CD4-positive, alpha-beta T cell treated with Interleukin-15 for 1 hour (primary cell): ENCODE measurements at regions not wholly inside any gene's neighbourhood (a gene's known extent, or its start where the extent isn't known, plus 50 kb on each side); places are given as distances from the start of the nearest gene placed in this dataset.

ENCODE experiments used
- DNase-seq: peaks from one replicate; pipeline ENCODE4 v3.0.0-alpha.2; 2020

DNA sequence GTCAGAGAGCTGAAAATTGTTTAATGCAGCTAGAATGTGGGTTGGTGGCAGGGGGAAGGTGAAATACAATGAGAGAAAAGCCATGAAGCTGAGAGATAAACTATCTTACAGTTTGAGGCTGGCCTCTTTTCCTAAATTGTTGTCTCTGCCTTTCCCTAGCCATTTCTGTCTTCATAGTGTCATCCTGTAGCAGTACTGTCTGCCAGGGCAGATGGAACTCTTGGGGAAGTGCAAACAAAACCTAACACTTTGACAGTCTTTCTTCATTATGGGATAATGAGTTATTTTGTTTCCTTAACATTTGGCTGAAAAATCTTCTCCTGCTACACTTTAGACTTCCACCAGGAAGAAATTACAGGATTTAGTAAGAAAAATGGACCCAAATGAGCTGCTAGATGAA lies 197.8 kb upstream of the ARX start:
- no peak for DNase-seq

DNA sequence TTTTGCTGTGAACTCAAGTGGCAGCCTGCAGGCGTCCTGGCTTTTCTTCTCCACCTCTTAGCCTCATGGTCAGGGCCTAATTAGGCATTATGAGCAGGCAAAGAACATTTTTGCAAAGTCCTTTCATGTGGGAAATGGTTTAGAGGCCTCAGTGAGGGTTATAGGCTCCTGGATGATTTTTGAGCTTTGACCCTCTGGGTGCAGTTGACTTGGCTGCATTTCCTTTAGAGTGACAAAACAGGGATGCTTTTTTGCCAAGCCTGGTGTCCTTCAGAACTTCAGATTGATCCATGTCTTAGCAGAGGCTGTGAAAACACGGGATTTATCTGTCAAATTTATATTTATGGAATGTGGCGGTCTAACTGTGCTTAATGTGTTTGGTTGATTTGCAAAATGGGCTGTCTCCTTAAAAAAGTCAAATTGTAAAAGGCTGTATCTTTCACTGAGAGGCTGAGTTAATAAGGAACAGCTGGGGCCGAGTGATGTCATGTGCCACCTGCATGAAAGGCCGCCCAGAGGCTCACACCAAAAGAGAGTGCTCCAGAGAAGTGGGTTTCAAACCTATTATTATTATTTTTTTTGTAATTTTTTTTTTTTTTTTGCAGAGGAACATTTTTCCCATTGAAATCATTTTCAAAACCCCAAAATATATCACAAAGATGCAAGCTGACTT lies 192.2 kb upstream of the ARX start:
- DNase-seq: no peak

DNA sequence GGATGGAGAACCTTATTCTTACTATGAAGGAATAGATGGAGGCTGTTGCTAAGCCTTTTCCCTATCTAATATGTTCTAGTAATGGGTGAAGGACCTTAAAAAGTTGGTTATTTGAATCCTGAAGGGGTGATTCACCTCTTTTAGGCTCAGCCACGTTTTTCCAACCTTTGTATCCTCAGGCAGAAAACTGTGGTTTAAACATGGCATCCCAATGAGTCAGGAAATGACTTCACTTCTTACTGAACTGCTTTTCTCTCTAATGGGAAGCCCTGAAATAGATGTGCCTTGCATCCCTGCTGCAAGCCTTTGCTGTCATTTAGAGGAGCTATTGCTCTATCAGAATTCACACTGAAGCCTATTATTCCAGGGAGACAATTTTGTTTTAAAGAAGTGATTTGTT lies 191.0 kb upstream of the ARX start:
- DNase-seq: no peak

DNA sequence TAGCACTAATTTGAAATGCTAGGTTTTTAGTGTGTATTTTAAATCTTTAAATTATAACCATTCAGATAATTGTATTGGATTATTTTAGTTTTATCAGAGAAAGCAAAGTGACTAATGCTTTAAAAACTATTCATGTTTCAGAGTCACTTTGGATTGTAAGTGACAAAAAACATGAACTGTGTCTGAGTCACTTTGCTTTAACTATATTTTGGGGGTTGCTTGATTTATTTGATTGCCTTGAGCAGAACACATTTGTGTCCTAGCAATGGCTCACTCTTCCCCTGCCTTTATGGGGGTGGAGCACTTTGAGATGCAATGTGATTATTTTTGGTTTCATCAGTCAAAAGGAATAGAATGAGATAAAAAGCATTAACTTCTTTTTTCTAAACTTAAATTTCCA lies 188.4 kb upstream of the ARX start:
- no peak for DNase-seq

DNA sequence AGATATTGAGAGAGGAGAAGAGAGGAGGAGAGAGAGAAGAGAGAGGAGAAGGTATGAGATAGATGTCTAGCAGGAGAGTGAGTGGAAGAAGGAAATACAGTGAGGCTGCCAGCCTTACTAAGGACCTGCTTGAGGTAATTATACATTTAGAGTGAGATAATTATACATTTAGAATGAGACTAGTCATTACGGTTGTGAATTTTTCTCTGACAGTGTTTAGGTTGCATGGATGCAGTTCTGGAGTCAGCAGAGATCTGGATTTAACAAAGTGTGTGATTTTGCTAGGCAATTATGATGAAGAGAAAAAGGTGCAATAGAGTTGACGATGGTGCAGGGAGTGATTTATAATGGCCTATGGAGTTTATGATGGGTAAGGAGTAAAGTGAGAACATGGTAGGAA lies 187.1 kb upstream of the ARX start:
- no peak for DNase-seq

DNA sequence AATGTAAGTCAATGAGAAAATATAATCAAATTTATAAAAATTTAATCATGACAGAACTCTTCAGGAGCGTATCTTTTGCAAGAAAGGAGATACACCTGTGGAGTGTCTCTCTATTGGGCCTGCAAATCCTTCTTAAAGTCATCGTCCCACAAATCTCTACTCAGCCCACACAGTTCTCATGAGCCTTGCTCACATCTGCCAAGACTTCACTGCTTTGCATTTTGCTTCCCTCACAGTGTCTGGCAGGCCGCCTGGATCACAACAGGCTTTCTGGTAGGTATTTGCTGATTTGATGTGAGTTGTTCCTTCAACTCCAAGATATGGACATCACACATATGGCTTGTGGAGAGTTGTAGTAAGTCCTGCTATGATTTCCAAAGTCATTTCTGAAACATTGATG lies 183.1 kb upstream of the ARX start:
- DNase-seq: no peak

DNA sequence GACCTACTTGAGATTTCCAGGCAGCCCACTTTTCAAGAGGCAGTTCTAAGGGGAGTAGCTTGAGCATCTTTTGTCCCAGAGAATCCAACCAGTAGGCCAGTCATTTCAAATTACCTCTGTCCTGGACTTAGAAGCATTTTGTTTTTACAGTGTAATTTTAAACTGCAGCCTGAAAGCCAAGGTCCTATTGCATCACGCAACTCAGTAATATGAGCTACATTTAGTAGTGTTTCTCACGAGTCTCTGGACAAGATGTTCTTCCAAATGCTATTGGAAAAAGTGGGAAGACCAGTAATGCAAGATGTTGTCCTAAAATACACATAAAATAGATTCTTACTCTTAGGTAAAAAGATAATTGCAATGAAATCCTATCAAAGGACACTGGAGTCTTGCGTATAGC lies 182.5 kb upstream of the ARX start:
- DNase-seq: no peak

DNA sequence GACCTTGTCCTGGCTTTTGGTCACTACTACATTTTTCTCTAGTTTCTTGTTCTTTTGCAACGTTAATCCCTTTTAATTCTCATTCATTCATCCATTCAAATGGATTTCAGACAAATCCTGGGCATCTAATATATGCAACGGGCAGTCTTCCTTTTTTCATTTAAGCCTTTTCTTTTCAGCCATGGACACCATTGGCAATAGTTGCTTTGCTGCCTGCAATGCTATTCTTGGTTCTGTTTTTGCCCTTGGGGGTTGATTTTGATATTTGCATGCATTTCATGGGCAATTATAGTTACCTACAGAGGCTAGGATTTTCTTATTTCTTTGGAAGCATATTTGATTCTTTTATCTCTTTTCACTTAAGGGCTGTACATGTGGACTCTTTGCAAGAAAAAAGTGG lies 180.5 kb upstream of the ARX start:
- no peak for DNase-seq

DNA sequence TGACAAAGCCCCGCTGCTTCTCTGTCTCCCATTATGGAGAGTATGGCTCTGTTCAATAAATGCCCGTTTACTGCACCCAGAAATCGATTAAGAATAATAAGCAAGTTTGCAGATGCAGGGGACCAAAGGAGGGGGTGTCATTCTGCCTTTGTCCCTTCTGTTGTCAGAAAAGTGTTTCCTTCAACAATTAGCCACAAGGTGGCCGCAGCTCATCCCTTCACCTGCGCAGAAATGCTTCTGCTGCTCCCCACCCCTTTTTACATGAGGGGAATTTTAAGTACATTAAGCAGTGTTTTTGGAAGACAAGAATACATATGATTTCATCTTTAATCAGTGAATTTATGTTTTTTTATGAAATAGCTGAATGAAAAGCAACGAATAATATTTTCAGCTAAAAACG lies 175.6 kb upstream of the ARX start:
- no peak for DNase-seq

DNA sequence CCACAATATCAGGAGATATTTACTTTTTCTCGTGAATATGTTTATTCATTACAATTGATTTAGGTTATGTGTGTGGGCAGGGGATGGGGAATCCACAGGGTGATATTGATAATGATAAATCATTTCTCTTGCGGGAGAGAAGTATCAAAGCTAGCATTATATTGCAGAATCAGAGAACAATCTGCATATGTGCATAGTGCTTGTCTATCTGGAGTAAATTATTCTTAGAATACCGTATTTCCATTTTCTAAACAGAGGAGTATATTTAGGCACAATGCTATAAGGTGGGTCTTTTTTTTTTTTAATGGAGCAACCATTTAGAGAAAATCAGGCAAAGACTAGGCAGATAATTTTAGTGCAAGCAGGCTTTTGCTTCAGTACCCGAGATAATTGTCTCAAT lies 166.0 kb upstream of the ARX start:
- no peak for DNase-seq

DNA sequence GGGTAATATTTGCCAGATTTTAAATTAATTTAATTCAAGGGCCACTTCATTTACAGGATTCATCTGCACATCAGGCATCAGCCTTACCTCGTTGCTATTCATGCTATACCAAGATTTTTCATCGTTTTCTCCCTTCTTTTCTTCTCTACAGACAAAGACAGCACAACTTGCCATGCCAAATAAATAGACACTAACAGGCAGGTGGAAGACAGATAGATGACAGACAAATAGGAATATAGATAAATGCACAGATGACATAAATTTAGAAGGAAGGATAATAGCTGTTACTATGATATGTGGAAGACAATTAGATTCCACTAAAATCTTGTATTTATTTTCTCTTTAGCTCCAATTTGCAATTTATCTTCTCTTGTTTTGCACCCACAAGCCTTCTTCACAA lies 164.5 kb upstream of the ARX start:
- no peak for DNase-seq

DNA sequence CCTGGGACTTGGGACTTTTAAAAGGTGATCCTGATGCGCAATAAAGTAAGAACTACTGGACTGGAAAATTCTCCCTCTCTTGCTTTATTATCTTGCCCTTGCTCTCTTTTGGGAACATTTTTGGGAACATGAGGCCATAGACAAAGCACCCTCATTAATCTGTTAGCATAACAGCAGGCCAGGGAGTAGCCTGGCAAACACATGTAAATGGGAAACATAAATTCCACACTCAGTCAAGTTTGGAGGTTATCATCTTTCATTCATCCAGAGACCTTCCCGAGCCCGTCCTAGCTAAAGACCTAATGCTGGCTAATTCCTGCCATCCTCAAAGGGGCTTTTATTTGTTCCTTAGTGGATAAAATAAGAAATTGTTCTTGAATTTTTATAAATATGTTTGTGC lies 162.8 kb upstream of the ARX start:
- no peak for DNase-seq

DNA sequence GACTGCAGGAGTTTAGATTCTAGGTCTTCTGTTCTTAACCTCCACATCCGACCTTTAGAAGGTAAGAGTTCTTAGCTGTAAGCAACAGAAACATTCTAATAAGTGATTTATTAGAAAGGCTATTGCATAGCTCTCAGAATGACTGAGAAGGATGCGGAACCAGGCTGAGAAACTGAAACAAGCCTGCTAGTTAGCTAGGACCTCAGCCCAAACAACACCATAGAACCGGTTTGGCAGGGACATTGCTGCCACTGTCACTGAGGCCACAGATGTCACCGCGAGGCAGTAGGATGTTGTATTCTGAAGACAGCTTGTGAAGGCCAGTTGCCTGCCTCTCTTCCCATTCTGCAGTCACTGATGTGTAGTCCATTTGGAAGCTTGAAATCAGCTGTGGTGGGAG lies 160.0 kb upstream of the ARX start:
- DNase-seq: no peak

DNA sequence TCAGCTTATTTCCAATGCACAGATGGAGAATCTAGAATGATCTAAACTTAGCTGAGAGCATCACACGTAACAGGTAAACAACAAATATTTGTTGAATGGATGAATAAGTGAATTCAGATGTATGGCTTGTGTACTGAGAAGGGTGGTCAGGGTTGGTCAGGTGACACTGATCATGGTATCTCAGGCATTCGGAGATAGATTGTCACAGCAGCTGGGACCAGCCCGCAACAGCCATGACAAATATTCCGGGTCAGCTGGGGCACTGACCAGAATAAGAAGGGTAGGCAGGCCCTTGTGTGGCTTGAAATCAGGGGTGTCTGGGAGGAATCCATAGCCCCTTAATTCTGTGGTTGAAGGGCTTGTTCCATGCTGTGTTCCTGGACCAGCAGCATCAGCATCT lies 159.4 kb upstream of the ARX start:
- no peak for DNase-seq

DNA sequence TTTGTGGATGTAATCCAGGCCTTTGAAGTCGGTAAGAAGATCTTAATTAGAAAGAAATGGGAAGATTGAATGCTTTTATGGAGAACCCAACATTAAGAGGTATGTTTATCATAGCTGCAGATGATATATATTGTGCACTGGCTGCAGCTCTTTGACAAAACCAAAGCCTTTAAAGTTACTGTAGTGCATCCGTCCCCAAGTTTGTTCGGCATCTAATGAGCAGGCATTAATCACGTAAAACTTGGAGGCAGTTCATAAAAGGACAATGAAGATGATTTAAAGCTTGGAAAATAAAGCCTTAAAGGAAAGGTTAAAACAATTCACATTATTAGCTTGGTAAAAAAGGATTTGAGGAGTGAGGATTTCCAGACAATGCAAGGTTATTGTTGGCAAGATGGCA lies 150.8 kb upstream of the ARX start:
- DNase-seq: no peak

DNA sequence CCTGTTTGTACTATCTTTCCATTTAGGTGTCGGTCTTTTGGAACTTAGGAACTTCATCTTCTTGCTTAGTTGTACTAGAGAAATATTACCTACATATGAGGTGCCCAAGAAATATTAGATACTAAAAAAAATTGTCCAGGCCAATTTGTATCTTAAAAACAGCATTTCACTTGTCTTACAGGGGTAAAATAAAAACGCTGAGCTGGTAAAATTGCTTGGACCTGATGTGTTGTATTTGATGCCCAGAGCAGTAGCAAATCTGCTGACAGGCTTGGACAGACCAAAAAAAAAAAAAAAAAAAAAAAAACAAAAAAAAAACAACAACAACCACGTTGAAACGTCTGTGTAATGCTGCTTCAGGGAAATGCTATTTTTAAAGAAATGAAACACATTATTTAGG lies 150.4 kb upstream of the ARX start:
- DNase-seq: no peak

DNA sequence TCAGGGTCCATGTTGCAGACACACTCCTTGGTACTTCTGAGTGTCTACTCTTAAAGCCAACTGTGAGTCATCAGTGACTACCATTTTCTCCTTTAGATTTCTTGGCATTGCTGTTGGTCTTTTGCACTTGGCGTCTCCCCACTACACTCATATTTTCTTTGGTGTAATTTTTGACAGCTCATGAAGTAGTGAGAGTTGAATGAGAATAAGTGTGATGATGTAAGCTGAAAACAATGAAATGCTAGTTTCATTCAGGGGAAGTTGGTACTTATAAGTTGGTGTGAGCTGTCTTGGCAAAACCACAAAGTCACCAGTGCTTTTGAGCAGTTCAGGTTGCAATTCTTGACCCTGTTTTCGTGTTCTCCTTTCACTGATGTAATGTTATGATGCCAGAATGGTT lies 142.9 kb upstream of the ARX start:
- no peak for DNase-seq

DNA sequence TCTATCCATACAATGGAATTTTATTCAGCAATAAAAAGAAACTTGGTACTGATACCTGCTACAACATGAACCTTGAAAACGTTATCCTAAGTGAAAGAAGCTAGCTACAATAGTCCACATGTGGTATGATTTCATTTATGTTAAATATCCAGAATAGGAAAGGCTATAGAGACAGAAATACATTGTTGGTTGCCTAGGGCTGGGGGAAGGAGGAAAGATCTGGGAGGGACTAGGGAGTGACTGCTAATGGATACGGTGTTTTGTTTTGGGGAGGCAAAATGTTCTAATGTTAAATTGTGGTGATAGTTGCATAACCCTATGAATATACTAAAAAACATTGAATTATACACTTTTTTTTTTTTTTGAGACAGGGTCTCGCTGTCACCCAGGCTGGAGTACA lies 141.1 kb upstream of the ARX start:
- DNase-seq: no peak

DNA sequence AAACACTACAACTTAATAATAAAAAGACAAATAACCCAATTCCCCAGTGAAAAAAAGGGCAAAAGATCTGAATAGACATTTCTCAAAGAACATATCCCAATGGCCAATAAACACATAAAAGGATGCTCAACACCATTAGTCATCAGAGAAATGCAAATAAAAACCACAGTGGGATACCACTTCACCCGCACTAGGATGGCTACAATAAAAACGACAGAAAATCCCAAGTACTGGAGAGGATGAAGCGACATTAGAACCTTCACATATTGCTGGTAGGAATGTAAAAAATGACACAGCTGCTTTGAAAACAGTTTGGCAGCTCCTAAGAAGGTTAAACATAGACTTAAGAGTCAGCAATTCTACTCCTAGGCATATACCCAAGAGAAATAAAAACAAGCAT lies 140.6 kb upstream of the ARX start:
- no peak for DNase-seq

DNA sequence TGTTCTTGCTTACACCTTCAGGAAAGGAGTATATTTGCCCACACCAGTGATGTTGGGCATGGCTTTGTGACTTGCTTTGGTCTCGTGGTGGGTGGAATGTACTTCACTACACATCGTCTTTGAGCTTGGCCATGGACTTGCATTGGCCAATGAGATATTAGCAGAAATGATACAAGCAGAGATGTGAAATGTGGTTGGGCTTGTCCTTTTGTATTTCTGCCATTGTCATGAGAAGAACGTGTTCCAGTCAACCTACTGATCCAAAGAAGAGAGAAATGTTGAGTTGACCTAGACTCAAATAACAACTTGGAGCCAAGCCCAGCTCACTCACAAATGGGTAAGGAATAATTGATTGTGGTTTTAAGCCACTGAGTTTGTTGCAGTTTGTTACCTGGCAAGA lies 138.4 kb upstream of the ARX start:
- DNase-seq: no peak

DNA sequence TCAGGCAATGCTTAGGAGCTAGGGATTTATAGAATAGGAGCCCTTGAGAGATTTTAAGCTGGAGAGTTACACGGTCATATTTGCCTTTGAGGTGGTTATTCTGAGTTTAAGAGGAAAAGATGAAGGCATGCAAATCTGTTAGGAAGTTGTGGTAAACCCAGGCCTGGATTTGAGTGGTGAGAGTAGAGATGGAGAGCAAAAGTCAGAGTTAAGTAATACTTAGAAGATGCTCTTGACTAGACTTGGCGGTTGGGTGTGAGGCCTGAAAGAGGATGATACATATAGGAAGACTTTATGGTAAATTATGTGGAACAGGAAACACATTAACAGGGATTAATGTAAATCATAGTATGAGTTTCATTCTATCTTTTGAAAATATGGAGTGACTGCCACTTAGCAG lies 136.0 kb upstream of the ARX start:
- no peak for DNase-seq

DNA sequence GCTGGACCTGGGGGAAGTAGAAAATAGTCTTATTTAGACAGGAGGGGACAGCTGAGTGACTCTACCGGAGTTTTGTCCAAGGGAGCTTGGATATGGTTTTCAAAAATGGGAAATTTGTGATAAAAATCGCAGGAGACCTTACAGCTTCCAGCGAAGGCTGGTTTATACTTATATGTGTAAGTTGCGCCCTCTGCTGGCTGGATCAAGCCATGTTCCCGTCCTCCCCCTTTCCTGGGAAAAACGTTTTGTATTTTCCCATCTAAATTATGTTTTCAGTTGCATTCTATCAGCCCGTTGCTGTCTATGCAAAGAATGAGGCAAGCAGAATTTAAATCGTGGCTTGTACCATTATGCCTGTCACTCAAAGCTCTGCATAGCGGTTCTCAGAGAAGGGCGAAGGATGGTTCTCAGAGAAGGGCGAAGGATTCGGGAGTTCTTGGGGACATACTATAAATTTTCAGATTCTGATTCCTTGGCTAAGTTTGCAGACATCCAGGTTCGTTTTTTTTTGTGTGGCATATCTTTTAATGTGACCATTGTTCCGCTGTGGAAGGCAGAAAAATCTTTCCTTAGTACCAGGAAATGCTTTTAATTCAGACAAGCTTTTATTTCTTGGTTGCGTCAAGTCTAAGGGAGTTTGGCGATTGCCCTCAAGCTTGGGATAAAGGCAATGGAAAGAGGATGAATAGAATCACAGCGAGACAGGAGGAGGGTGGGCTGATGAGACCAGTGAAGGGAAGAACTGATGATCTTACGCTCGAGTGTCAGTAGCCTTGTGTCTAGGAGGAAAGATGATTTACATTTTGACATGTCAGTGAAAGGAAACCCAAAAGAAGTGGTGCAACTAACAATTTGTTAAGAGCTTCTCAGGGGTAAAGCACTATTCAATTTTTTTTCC lies 128.5 kb upstream of the ARX start:
- no peak for DNase-seq

DNA sequence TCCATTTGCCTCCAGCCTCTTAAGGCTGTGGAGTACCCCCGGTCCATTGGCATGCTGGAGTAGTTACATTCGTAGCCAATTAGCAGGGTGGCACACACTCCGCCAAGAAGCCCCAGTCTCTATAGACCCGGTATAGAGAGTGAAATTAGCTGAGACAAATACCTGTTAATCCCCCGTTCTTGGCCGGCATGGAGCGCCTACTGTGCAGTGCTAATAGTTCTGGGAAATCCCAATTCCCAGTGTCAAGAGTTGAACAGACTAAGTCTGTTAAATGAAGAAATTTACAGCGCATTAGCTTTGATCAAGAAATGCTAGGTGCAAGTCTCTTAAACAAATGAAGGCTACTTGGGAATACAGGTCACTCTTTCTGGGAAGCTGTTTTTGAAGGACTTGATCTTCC lies 127.8 kb upstream of the ARX start:
- no peak for DNase-seq

DNA sequence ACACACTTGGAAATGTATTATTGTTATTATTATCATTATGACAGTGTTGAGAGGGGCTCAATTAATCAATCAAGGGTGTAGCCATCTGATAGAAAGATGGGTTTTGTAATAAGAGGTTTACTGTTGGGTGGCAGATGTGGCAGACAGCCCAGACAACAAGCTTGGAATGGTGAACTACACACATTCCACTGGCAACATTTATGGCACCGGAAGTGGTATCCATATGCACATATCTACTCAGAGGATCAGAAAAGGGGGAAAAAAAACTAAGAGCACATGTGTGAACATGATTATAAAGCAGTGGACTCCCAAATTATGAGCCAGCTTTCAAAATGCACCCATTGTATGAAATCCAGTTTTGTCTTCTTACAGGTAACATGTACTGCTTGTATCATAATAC lies 125.9 kb upstream of the ARX start:
- no peak for DNase-seq

DNA sequence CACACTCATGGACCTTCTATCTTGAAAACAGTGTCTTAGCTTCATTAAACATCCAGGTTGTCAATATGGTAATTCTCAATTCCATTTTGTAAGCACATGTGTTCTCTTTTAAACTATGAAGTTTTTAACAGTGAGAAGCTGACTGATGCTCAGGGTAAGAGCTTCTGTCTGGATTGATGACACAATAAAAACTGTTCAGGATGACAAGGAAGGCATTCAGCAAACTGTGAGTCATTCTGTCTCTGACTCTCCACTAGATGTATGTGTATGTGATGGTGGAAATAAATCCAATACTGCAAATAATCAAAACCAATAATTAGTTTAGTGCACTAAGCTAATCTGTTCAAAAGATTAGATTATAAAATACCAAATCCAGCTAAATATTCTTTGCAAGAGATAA lies 115.3 kb upstream of the ARX start:
- DNase-seq: no peak
